ENCODE measurements at regions not wholly inside any gene's neighbourhood (a gene's known extent, or its start where the extent isn't known, plus 50 kb on each side); places are given as distances from the start of the nearest gene placed in this dataset.
"Not testable (repeated sequence)": the region's sequence is repeated elsewhere in the genome, so short reads cannot be mapped to it uniquely, and the experiment has no call there.

DNA sequence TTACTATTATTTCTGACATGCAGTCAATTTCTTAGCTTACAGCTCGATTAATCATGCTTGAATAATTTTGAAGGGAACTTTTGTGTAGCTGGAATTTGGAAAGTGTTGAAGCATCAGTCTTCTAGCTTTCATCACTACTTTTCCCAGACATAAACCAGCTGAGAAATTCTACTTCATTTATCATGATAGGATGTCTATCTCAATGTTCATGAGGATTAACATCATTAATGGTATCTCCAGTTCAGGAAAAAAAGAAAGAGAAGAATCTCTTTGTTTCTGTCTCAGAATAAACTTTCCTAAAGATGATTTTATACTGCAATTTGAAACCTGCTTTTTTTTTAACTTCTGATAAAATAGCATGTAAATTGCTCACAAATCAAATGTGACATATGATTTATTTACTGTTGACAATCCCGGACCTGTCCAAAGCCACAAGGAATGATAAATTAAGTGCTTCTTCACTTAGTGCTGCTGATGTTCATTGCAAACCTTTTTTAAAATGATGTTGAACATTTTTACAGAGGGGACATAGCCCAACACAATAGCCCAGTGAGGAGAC, 412.1 kb upstream of the CLINT1 start:
- DNase-seq (ENCODE audit: low read depth), result no peak

DNA sequence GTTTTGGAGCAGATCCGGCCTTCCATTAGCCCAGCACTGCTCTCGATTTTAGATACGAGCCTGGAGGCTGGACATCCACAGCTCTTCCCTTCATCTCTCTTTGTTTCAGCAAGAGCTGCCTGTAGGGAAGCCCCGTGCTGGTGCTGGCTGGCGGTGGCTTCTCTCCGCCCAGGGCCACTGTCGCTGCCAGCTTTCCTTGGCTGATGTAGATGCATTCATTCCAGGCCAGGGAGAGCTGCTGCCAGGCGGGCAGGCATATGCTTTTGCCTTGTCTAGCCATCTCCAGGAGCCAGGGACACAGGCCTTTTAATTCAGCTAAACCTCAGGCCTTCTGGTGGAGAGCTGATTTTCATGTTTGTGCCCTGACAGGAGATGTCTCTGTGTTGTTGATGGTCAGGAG, 409.3 kb upstream of the CLINT1 start:
- DNase-seq (ENCODE audit: low read depth), result no peak

DNA sequence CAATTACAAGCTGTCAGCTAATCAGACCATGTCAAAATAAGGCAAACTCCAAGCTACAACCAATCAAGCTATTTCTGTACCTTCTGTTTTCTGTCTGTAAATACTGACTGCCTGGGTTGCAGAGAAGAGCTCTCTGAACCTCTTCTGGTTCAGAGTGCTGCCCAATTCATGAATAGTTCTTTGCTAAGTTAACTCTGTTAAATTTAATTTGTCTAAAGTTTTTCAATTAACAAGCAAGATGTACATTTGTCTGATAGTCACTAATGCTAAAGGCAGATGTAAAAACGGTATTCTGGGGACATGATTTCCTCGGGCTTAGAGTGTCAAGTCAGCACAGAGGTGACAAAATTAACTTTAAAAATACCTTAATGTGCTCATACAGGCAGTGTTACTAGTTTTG, 408.3 kb upstream of the CLINT1 start:
- DNase-seq (ENCODE audit: low read depth), result no peak

DNA sequence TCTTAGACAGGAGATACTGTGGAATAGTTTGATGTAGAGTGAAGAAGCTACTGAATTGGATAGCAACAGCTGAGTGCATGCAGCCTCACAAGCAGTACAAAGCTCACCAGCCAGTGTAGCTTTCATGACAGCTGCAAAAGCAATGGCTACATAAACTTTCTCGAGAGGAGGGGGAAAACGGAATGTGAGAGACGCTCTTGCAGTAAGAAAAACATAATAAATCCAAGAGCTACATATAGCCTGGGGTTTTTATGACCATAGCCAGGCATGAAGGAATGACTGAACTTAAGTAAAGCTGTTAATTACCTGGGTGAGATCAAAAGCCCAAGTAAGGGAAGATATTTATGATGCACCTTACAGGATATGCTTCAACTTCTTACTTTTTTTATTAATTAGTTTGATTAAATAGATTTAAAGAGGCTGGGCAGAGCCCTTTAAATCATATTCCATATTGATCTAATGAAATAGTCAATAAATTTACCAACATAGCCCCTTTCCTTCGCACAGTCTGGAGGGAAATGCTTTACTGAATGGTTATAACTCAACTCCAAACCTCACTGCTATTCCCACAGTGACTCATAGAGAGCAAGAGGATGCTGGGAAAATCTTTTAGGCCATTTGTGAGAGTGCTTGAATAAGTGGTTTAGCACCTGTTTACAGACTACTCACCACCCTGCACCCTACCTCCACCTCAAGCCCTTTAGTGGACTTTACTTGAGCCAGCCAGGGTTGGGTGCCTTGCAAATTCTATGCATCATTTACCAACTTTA, 407.2 kb upstream of the CLINT1 start:
- no peak for DNase-seq (ENCODE audit: low read depth)

DNA sequence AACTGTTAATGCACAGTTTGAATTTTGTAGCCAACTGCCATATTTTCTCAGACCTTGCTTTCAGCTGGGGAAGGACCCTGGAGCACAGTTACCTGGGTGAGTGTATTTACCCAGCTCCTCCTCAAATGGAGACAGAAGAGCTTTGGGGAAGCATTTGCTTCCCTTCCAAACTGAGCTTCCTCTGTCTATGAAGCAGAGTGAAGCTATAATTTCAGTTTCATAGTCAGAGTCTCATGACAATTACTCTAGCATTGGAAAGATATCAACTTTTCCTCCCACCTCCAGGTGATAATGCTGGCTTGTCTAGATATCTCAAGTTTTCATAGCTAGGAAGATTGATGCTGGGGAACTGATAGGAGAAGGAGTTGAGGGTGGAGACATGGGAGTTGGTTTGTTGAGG, 406.4 kb upstream of the CLINT1 start:
- DNase-seq (ENCODE audit: low read depth), result no peak

DNA sequence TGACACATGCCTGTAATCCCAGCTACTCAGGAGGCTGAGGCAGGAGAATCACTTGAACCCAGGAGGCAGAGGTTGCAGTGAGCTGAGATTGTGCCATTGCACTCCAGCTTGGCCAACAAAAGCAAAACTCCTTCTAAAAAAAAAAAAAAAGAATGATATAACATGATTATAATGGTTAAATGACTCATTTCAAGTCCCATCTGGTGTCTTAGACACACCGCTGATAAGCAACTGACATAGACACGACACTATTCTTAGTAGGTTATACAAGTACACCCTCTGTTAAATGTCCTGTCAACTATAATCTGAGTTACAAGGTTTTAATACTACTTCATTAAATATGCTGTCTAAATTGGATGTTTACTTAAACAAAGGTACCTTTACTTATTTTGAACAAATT, 405.3 kb upstream of the CLINT1 start:
- no peak for DNase-seq (ENCODE audit: low read depth)

DNA sequence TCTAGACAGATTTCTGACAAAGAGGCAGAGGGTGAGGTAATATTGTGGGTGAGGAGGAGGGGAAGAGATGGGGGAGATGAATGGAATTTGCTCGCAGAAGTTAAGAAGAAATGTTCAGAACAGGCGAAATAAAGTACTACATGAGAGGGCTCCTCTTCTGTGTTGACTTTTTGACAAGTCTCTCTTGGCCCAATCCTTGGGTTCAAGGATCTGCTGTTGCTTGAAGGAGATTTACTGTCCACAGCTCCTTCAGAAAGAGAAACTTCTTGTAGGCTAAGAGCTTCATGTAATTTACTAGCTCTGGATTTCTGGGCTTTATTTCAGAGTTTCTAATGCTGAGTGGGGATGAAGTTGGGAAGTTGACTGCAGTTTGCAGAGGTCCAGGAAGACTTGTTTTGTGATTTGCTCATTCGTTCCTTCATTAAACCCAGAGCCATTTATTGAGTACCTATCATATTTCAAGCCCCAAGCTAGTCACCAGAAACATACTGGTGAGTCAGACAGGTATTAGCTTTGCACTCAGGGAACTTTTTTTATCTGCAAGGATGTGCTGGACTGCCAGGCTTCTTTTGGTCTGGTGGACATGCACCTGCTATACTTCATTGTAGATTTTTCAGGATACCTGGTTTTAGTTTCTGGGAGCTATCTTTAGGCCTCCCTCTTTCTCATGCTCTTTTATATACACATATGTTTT, 402.9 kb upstream of the CLINT1 start:
- no peak for DNase-seq (ENCODE audit: low read depth)

DNA sequence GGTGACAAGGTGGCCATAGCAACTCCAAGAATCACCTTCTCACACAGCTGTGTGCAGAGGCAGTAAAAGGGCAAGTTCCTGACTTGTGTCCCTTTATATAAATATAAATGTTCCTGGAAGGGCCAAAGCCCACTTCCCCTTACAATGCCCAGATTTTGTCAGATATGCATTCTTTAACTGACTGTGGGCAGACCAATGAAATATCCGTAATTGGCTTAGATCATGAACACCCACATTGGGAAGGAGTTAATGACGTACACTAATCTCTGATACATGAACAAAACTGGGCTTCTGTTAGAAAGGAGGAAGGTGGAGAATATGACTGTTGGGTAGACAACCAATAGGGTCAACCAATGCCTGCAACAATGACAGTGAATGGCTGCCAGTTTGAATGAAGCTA, 397.2 kb upstream of the CLINT1 start:
- no peak for DNase-seq (ENCODE audit: low read depth)

DNA sequence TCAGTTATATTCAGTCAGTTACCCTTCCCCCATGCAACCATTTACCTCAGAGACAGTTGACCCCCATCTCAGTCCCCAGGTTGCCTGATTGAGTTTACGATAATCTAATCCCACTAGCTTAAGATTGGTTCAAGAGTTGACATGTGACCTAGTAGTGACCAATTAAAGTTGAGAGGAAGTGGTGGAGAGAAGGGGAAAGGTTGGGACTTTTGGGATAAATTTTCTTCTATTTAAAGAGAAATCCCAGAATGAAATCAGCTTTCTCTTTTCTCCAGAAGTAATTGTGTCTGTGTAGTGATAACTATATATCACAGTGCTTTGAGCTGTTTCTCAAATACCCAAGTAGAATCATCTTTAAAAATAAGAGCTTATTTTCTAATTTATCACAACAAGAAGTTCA, 396.7 kb upstream of the CLINT1 start:
- no peak for DNase-seq (ENCODE audit: low read depth)

DNA sequence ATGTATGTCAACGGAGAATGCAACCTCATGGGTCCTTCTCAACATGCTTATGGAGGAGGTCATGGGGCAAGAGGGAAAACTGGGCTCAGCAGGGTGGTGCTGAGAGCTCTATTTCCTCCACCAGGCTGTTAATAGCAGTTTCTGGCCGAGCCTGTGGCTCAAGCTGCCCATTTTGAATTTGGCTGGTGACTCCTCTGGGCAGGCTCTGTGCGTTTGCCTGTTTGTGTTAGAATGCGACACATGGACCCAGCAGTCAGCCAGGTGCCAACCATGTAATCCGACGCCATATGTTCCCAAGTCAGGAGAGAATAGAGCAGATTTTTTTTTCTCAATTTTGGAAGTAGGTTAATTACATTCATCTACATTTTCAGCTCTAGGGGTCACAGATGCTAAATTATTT, 387.7 kb upstream of the CLINT1 start:
- DNase-seq (ENCODE audit: low read depth), result no peak

DNA sequence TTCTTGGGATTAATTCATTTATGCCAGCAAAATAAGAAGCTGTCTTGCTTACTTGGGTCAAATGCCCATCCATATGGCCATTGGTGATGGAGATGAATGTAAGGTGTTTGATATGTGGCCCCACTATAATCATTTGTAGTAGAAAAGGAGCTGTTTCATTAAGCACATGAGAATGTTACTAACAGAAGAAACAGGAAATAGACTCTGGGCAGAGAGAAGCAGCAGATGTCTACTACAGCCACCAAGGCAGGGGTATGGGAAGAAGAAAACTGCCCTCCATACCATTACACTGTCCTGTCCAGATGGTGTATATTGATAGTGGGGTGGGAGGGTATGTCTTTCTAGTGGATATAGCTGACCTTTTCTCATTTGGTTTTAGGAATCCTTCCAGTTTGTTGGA, 386.6 kb upstream of the CLINT1 start:
- DNase-seq (ENCODE audit: low read depth), result no peak

DNA sequence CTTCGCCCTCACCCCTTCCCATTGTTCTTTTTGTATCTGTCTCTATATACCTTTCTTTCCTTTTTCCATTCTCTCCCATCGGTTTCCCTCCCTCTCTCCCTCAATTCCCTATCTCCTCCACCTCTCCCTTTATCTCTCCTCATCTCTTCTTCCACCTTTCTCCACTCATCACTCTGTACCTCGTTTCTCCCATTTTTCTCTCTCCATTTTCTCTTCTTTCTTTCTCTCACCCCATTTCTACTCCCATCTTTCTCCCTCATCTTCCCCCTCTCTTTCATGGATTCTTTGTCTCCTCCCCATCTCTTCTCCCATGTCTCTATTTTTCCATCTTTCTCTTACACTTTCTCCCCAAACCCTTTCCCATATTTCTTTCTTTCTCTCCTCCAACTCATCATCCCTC, 385.9 kb upstream of the CLINT1 start:
- no peak for DNase-seq (ENCODE audit: low read depth)

DNA sequence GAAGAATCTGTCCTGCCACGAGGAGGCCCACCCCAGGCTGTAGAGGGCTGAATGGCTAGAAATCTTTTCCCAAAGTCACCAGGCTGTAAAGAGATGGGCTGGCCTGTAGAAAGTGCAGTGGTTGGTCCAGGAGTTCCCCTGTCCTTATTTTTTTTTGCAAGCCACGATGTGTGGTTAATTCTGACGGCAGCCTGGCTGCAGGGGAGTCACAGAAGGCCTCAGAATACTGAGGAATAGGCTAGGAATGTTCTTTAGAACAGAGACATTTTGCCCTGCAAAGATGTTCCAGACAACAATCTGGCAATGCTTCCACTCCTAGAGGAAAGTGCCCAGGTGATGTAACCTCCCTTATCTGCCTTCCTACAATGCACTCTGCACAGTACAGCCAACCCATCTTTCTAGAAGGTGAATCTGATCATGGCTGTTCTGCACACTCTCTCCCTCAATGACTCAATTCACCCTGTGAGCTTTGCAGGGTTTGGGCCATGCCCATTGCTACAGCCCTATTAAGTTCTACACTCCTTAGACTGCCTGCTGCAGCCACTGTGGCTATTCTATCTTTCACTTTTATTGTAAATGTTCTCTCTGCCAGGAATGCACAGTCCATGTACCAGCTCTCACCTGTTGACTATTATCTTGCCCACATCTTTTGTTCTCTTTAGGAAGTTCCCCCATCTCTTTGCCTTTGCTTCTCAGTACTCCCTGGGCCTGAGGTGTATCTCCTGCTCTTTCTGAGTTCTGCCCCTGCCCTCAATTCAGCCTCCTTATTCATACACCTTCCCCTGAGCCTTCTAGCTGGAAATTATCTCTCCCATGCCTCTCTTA, 377.8 kb upstream of the CLINT1 start:
- DNase-seq (ENCODE audit: low read depth), result no peak

DNA sequence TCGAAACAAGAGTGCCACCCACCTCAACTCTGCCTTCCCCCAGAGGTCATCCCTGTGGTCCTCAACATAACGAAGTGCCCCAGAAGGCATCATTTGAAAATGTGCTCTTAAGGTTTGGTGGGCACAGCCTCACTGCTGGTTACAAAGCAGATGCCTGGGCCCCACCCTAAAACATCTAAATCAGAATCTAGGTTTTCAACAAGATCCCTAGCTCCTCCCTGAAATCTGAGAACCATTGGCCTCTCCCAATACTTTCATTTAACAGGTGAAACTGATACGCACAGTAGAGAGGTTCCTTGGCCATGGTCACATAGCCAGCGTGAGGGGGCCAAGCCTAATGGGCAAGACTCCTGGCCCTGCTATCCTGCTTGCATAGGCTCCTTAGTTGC, 376.2 kb upstream of the CLINT1 start:
- DNase-seq (ENCODE audit: low read depth), result no peak

DNA sequence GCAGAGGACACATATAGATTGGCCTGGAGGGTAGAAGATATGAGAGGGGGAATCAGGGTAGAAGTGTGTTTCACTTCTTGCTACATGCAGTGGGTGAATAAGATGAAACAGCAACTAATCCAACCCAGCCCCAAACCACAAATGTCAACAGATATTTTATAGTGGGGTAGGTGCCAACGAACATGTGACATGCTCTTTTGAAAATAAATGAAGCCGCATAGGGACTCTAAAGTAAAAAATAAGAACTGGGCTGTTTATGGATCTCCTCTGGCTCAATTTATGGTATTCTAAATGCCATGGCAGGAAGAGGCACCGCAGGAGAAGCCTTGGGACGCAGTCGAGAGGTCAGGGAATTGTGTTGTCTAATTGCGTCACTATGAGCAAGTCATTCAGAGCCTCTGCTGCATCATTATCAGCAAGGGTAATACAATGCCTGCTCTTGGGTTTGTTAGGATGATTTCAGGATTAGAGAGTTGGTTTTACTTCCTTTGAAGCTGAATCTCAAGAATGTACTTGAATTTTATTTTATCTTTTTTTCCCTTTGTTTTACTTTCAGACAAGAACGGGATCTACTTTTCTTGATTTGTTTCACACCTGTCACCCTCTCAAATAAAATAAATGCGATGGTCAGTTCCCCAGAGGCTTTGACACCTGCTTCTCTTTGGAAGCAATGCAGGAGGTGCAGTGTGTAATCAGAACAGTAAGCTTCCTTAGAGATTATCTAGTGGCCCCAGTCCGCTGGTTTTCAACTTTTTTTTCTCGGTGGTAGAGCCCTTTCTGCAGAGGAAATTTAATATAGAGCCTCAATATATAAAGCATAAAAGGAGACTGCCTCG, 375.6 kb upstream of the CLINT1 start:
- DNase-seq (ENCODE audit: low read depth), result peak; percentile 38

DNA sequence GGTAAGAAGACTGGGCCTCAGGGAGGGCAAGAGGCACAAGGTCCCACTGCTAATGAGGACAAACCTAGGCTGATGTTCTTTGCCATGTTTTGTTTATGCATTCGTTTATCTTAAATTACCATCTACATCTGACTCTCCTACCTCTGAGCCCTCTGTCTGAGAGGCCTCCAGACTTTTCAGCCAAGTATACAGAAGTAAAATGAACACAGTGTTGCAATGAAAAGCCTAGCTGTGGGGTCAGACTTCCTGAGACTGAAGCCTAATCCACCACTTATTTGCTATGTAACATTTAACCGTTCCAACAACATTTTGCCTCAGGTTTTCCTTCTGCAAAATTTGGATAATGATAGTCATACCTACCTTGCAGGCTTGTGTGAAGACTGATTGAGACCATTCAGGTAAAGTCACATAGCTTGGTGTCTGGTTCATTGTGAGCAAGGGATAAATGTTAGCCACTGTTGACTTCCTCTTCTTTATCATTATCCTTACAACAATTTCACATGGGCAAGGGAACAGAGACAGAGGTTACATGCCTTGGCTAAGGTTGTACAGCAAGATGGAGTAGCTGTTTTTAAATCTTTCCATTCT, 374.9 kb upstream of the CLINT1 start:
- DNase-seq (ENCODE audit: low read depth), result no peak

DNA sequence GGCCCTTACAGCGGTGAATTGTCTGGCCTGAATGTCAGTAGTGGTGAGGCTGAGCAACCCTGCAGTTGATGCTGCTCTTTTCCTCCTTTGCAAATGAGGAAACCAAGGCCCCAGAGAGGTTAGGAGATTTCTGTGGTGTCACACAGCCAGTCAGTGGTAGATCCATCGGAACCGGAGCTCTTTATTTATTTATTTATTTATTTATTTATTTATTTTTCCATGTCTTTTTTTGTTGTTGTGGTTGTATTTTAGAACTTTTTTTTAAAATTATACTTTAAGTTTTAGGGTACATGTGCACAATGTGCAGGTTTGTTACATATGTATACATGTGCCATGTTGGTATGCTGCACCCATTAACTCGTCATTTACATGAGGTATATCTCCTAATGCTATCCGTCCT, 368.4 kb upstream of the CLINT1 start:
- not testable (repeated sequence) for DNase-seq (ENCODE audit: low read depth)

DNA sequence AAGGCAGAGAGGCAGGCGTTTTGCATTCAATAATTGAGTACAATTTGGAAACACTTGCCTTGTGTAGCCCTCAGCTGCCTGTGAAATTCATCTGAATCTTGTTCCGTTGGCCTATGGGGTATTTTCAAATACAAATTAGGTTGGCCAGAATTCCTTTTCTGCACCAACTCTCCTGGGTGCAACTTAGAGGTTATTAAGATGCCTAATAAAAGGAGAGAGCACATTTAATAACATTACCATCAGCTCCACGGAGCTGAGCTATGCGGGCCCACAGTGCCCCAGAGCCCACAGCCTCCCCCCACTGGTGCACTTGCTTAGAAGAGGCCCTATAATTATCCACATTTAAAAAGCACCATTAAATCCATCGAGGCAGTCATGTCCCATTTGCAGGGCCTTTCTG, 367.6 kb upstream of the CLINT1 start:
- DNase-seq (ENCODE audit: low read depth), result no peak

DNA sequence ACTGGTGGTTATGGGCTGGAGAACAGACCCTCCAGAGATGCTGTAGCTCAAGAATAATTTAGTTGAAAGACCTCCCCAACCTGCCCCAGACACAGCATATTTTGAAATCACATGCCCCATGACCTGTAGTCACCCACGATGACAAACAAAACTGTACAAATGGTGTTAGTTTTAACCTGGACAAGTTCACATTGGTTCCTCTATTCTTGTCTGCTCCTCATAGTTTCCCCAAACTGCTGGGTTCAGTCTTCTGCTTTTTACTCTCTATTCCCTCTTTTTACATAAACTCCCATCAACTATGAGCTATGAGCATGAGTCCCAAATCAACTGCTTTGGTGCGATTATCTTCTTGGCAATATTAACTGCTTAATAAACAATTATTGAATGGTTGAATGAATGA, 365.3 kb upstream of the CLINT1 start:
- no peak for DNase-seq (ENCODE audit: low read depth)

DNA sequence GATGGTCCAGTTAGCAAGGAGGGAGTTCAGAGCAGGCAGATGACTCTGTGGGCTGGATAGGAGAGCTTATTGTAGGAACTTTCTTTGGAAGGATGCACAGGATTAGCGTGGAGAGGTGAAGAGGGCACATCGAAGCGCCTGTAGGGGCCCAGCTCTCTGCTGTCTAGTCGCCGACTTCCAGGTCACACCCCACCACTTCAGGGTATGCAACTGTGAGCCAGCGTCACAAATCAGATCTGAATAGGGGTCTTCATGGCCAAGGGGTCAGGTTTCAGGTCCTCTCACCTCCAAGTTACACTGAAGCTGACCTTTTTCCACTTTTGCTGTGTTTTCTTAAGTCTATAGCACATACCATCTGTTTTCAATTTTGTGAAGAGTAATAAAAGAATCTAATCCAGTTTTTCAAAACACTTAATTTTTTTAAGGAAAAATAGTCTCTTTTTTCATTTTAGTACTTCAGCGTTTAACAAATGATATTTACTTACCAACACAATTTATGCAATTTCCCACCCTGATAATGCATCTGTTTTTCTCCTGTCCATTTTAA, 364.2 kb upstream of the CLINT1 start:
- DNase-seq (ENCODE audit: low read depth), result no peak

All from HT1080 (cell line).